ENCODE measurements at regions not wholly inside any gene's neighbourhood (a gene's known extent, or its start where the extent isn't known, plus 50 kb on each side); places are given as distances from the start of the nearest gene placed in this dataset.

- Histone ChIP-seq H3K4me1 (ENCODE audit: control insufficient read depth, extremely low read depth, insufficient read depth, low read length) (peaks cover 15% of the 10 kb centered on the region), H3K4me3 (ENCODE audit: control insufficient read depth in 2 of 3, extremely low read depth in 1 of 3, insufficient read depth in 2 of 3, low read depth in 1 of 3, low read length in 3 of 3) (no peak overlapping the region)
- DNase-seq (ENCODE audit: low read depth, low spot score) = no peak
Observed at GRCh38 chr20:50252701-50253100, 62.1 kb downstream of the CEBPB start.

DNA sequence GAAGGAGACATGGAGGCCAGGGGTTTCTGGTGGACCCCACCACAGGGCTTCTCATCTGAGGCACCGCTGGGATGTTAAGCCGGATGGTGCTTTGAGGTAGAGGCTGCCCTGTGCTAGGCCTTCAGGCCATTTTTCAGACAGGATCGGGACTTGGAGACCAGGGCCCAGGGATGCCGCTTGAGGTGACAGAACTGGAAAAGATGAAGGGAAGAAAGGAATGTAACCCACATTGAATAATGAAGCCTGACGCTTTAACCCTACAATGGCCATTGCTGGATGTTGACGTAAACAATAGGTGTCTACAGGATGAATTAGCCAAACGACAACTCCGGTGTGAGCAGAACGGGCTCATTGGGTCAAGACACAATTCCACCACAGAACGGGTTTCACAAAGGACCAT lies 62.5 kb downstream of the CEBPB start:
- no peak overlapping the region for H3K4me2 ChIP-seq (ENCODE audit: control insufficient read depth, extremely low read depth, insufficient read depth, low read depth, low read length)
- H3K27ac ChIP-seq (ENCODE audit: control insufficient read depth, insufficient read depth, low read length) = no peak overlapping the region
- TF ChIP-seq CTCF (optimal IDR thresholded peaks at IDR 0.05 in 1 of 3, IDR thresholded peaks at IDR 0.05 in 1 of 3, conservative IDR thresholded peaks at IDR 0.05 in 1 of 3; ENCODE audit: extremely low read depth in 1 of 3, insufficient read depth in 2 of 3, low read length in 3 of 3) (no peak), EZH2 (IDR thresholded peaks at IDR 0.05; ENCODE audit: low read length) (no peak)
- H3K4me1 ChIP-seq (ENCODE audit: control insufficient read depth, extremely low read depth, insufficient read depth, low read length) = peaks cover 15% of the 10 kb centered on the region
- FAIRE-seq = no peak
- no peak overlapping the region for H2AFZ ChIP-seq (ENCODE audit: control insufficient read depth, low read length)
- no peak overlapping the region for H3K4me3 ChIP-seq (ENCODE audit: control insufficient read depth in 2 of 3, extremely low read depth in 1 of 3, insufficient read depth in 2 of 3, low read depth in 1 of 3, low read length in 3 of 3)
- H3K36me3 ChIP-seq (ENCODE audit: control insufficient read depth in 2 of 2, extremely low read depth in 1 of 2, insufficient read depth in 2 of 2, low read length in 2 of 2) = no peaks in the 10 kb centered on the region
- dilution Hi-C loops (cut with MboI; ENCODE audit: extremely low pct_ligation_motif_present, low sequenced_read_pairs) = no loop called here
- DNase-seq (ENCODE audit: low read depth, low spot score) = no peak
- H3K9ac ChIP-seq (ENCODE audit: control insufficient read depth, extremely low read depth, insufficient read depth, low read length) = no peak overlapping the region
- no peaks in the 10 kb centered on the region for H3K9me3 ChIP-seq (ENCODE audit: control insufficient read depth, low read depth, low read length)
- no peaks in the 10 kb centered on the region for H3K79me2 ChIP-seq (ENCODE audit: control insufficient read depth, insufficient read depth, low read length)
- no peaks in the 10 kb centered on the region for H3K27me3 ChIP-seq (ENCODE audit: control insufficient read depth, extremely low read depth, insufficient read depth, low read length)
- no peaks in the 10 kb centered on the region for H3K9me1 ChIP-seq (ENCODE audit: control insufficient read depth, extremely low read depth, insufficient read depth, low read length)
- no peaks in the 10 kb centered on the region for H4K20me1 ChIP-seq (ENCODE audit: control insufficient read depth, extremely low read depth, insufficient read depth, low read length)

More at GRCh38 chr20:50252701-50253100, 62.1 kb downstream of the CEBPB start:
- dilution Hi-C loops (cut with MboI; ENCODE audit: extremely low pct_ligation_motif_present, low sequenced_read_pairs) = no loop called here
- no peaks in the 10 kb centered on the region for H3K36me3 ChIP-seq (ENCODE audit: control insufficient read depth in 2 of 2, extremely low read depth in 1 of 2, insufficient read depth in 2 of 2, low read length in 2 of 2)
- H3K27ac ChIP-seq (ENCODE audit: control insufficient read depth, insufficient read depth, low read length) = no peak overlapping the region
- no peaks in the 10 kb centered on the region for H4K20me1 ChIP-seq (ENCODE audit: control insufficient read depth, extremely low read depth, insufficient read depth, low read length)
- no peak overlapping the region for H2AFZ ChIP-seq (ENCODE audit: control insufficient read depth, low read length)
- no peaks in the 10 kb centered on the region for H3K9me3 ChIP-seq (ENCODE audit: control insufficient read depth, low read depth, low read length)
- FAIRE-seq = no peak
- no peak overlapping the region for H3K4me2 ChIP-seq (ENCODE audit: control insufficient read depth, extremely low read depth, insufficient read depth, low read depth, low read length)
- H3K9ac ChIP-seq (ENCODE audit: control insufficient read depth, extremely low read depth, insufficient read depth, low read length) = no peak overlapping the region
- no peaks in the 10 kb centered on the region for H3K27me3 ChIP-seq (ENCODE audit: control insufficient read depth, extremely low read depth, insufficient read depth, low read length)
- H3K9me1 ChIP-seq (ENCODE audit: control insufficient read depth, extremely low read depth, insufficient read depth, low read length) = no peaks in the 10 kb centered on the region
- no peak for TF ChIP-seq EZH2 (IDR thresholded peaks at IDR 0.05; ENCODE audit: low read length)
- no peaks in the 10 kb centered on the region for H3K79me2 ChIP-seq (ENCODE audit: control insufficient read depth, insufficient read depth, low read length)

- Histone ChIP-seq H3K9me1 (ENCODE audit: control insufficient read depth, extremely low read depth, insufficient read depth, low read length) (no peaks in the 10 kb centered on the region), H3K9ac (ENCODE audit: control insufficient read depth, extremely low read depth, insufficient read depth, low read length) (no peak overlapping the region), H3K4me1 (ENCODE audit: control insufficient read depth, extremely low read depth, insufficient read depth, low read length) (peaks cover 13% of the 10 kb centered on the region), H3K4me2 (ENCODE audit: control insufficient read depth, extremely low read depth, insufficient read depth, low read depth, low read length) (no peak overlapping the region), H3K27ac (ENCODE audit: control insufficient read depth, insufficient read depth, low read length) (no peak overlapping the region), H3K4me3 (ENCODE audit: control insufficient read depth in 2 of 3, extremely low read depth in 1 of 3, insufficient read depth in 2 of 3, low read depth in 1 of 3, low read length in 3 of 3) (no peak overlapping the region), H2AFZ (ENCODE audit: control insufficient read depth, low read length) (no peak overlapping the region), H3K9me3 (ENCODE audit: control insufficient read depth, low read depth, low read length) (no peaks in the 10 kb centered on the region), H3K27me3 (ENCODE audit: control insufficient read depth, extremely low read depth, insufficient read depth, low read length) (no peaks in the 10 kb centered on the region), H3K36me3 (ENCODE audit: control insufficient read depth in 2 of 2, extremely low read depth in 1 of 2, insufficient read depth in 2 of 2, low read length in 2 of 2) (no peaks in the 10 kb centered on the region), H3K79me2 (ENCODE audit: control insufficient read depth, insufficient read depth, low read length) (no peaks in the 10 kb centered on the region), H4K20me1 (ENCODE audit: control insufficient read depth, extremely low read depth, insufficient read depth, low read length) (no peaks in the 10 kb centered on the region)
- no peak for DNase-seq (ENCODE audit: low read depth, low spot score)
- TF ChIP-seq EZH2 (IDR thresholded peaks at IDR 0.05; ENCODE audit: low read length) (no peak), CTCF (optimal IDR thresholded peaks at IDR 0.05 in 1 of 3, IDR thresholded peaks at IDR 0.05 in 1 of 3, conservative IDR thresholded peaks at IDR 0.05 in 1 of 3; ENCODE audit: extremely low read depth in 1 of 3, insufficient read depth in 2 of 3, low read length in 3 of 3) (no peak)
- FAIRE-seq = no peak
- dilution Hi-C loops (cut with MboI; ENCODE audit: extremely low pct_ligation_motif_present, low sequenced_read_pairs) = no loop called here
Observed at GRCh38 chr20:50254466-50255079, 63.9 kb downstream of the CEBPB start.

All from keratinocyte (primary cell).